HCT116 (cell line): ENCODE measurements at regions not wholly inside any gene's neighbourhood (a gene's known extent, or its start where the extent isn't known, plus 50 kb on each side); places are given as distances from the start of the nearest gene placed in this dataset.

Experiments used
- ATAC-seq: fragments of 200-7000 bp; cut with Tn5 transposase; 2 replicates; pipeline ENCODE4 v1.9.1; 2020; ENCODE audit warnings: mild to moderate bottlenecking, moderate library complexity
- BruUV-seq: library from RNA; stranded (reverse); fragments of 400-500 nt; replicated peaks from 2 replicates; lab custom pipeline; 2021; lab: Mats Ljungman, UMichigan
- CTCF ChIA-PET: fragments of 300-600 bp; sonication (Branson Sonifier 250); formaldehyde crosslinking; loops from one replicate; lab custom pipeline; 2021; ENCODE audit warnings: antibody characterized with exemption; lab: Charles Lee
- POLR2A ChIA-PET: fragments of 300-600, 350-600 bp; sonication (Branson Sonifier 250); formaldehyde crosslinking; loops from one replicate; lab custom pipeline; 2021; ENCODE audit warnings: antibody characterized with exemption; lab: Charles Lee
- RAD21 ChIA-PET, 2 experiments: fragments of 300-600 bp; sonication (Branson Sonifier 250); formaldehyde crosslinking; loops; one replicate each; lab custom pipeline; 2023; ENCODE audit warnings: low total read pairs in 2 of 2; ENCODE audit not compliant: uncharacterized antibody in 2 of 2, unreplicated experiment in 2 of 2, low non-redundant PET in 1 of 2; lab: Charles Lee
- DNase-seq: peaks from one replicate; pipeline ENCODE4 v3.0.0-alpha.2; 2010; ENCODE audit warnings: low read depth, low spot score
- H2AFZ ChIP-seq: fragments of 200-600 bp; shearing (Covaris generic), sonication (generic); 2 replicates; pipeline ENCODE4 v1.6.1; 2017; ENCODE audit warnings: low read depth, mixed run types, mixed read lengths, antibody characterized with exemption, low read length; ENCODE audit not compliant: poor library complexity, severe bottlenecking
- H3K27ac ChIP-seq: 2 replicates; pipeline ENCODE4 v1.5.1; 2012; ENCODE audit warnings: low read depth, low read length
- H3K27me3 ChIP-seq: fragments of 200-600 bp; sonication (generic); 2 replicates; pipeline ENCODE4 v1.6.1; 2016; ENCODE audit warnings: mixed run types, low read length, mixed read lengths; ENCODE audit not compliant: insufficient read depth
- H3K36me3 ChIP-seq, 2 experiments: fragments of 200-500 bp in 1 of 2; fragments of 200-600 bp in 1 of 2; sonication (Bioruptor generic) in 1 of 2; sonication (generic) in 1 of 2; 2 replicates each; pipeline versions ENCODE4 v1.5.1 to v1.6.1; 2014 to 2016; ENCODE audit warnings: low read length in 2 of 2, inconsistent platforms in 1 of 2, mixed read lengths in 1 of 2, mixed run types in 1 of 2; ENCODE audit not compliant: insufficient read depth in 2 of 2, control insufficient read depth in 1 of 2
- H3K4me1 ChIP-seq, 2 experiments: fragments of 200-600 bp in 1 of 2; sonication (generic) in 1 of 2; 2 replicates each; pipeline versions ENCODE4 v1.5.1 to v1.6.1; 2012 to 2017; ENCODE audit warnings: low read length in 2 of 2, inconsistent platforms in 1 of 2, mild to moderate bottlenecking in 1 of 2, mixed read lengths in 1 of 2, mixed run types in 1 of 2, moderate library complexity in 1 of 2; ENCODE audit not compliant: insufficient read depth in 2 of 2, control insufficient read depth in 1 of 2
- H3K4me2 ChIP-seq: fragments of 200-600 bp; sonication (generic); 2 replicates; pipeline ENCODE4 v1.6.1; 2017; ENCODE audit warnings: mixed run types, low read length, mixed read lengths
- H3K4me3 ChIP-seq, 2 experiments: fragments of 200-600 bp in 1 of 2; sonication (generic) in 1 of 2; replicated peaks in 1 of 2; 2 replicates each; pipeline ENCODE4 v1.5.1; 2011 to 2016; ENCODE audit warnings: low read length in 2 of 2, control low read depth in 1 of 2, low read depth in 1 of 2, mild to moderate bottlenecking in 1 of 2, mixed read lengths in 1 of 2, mixed run types in 1 of 2
- H3K79me2 ChIP-seq: fragments of 200-600 bp; sonication (generic); 2 replicates; pipeline ENCODE4 v1.6.1; 2017; ENCODE audit warnings: mild to moderate bottlenecking, mixed run types, low read length, moderate library complexity, mixed read lengths; ENCODE audit not compliant: insufficient read depth
- H3K9ac ChIP-seq: fragments of 200-600 bp; sonication (generic); 2 replicates; pipeline ENCODE4 v1.6.1; 2016; ENCODE audit warnings: low read length, mixed read lengths
- H3K9me2 ChIP-seq: fragments of 200-600 bp; sonication (generic), shearing (Covaris generic); 2 replicates; pipeline ENCODE4 v1.6.1; 2017; ENCODE audit warnings: mixed run types, mild to moderate bottlenecking, moderate library complexity; ENCODE audit not compliant: insufficient read depth
- H3K9me3 ChIP-seq, 2 experiments: fragments of 200-500 bp in 1 of 2; fragments of 200-600 bp in 1 of 2; sonication (Bioruptor generic) in 1 of 2; sonication (generic) in 1 of 2; 2 replicates each; pipeline ENCODE4 v1.6.1; 2014 to 2017; ENCODE audit warnings: low read length in 2 of 2, mixed read lengths in 2 of 2, inconsistent platforms in 1 of 2, low read depth in 1 of 2, mild to moderate bottlenecking in 1 of 2, mixed run types in 1 of 2, moderate library complexity in 1 of 2; ENCODE audit not compliant: control insufficient read depth in 1 of 2, insufficient read depth in 1 of 2
- H4K20me1 ChIP-seq: fragments of 200-600 bp; sonication (generic), shearing (Covaris generic); 2 replicates; pipeline ENCODE4 v1.6.1; 2017; ENCODE audit warnings: mixed run types, mild to moderate bottlenecking, moderate library complexity; ENCODE audit not compliant: insufficient read depth
- CBX3 ChIP-seq: IDR thresholded peaks from 2 replicates; pipeline ENCODE4 v1.6.1; 2012; ENCODE audit warnings: low read depth
- CEBPB ChIP-seq: IDR thresholded peaks from 2 replicates; pipeline ENCODE4 v1.6.1; 2012; ENCODE audit warnings: low read depth
- EGR1 ChIP-seq: IDR thresholded peaks from 2 replicates; pipeline ENCODE4 v1.6.1; 2012; ENCODE audit warnings: low read depth
- EZH2 ChIP-seq: fragments of 200-600 bp; sonication (generic); IDR thresholded peaks from 2 replicates; pipeline ENCODE4 v1.6.1; 2017; ENCODE audit warnings: antibody characterized with exemption, mixed run types
- EZH2phosphoT487 ChIP-seq: fragments of 200-600 bp; IDR thresholded peaks from 2 replicates; pipeline ENCODE4 v1.6.1; 2018; ENCODE audit warnings: antibody characterized with exemption, borderline replicate concordance
- FOSL1 ChIP-seq: IDR thresholded peaks from 2 replicates; pipeline ENCODE4 v1.6.1; 2012; ENCODE audit warnings: low read depth
- JUND ChIP-seq: IDR thresholded peaks from 2 replicates; pipeline ENCODE4 v1.6.1; 2012
- POLR2A ChIP-seq: IDR thresholded peaks from 2 replicates; pipeline ENCODE4 v1.7.0; 2011; ENCODE audit warnings: borderline replicate concordance; ENCODE audit not compliant: insufficient read depth, insufficient read length; ENCODE audit errors: extremely low read depth
- REST ChIP-seq: IDR thresholded peaks from 2 replicates; pipeline ENCODE4 v1.6.1; 2012; ENCODE audit warnings: low read depth
- SIN3A ChIP-seq: IDR thresholded peaks from 2 replicates; pipeline ENCODE4 v1.6.1; 2012; ENCODE audit warnings: low read depth
- SP1 ChIP-seq: IDR thresholded peaks from 2 replicates; pipeline ENCODE4 v1.6.1; 2012; ENCODE audit warnings: low read depth
- SRF ChIP-seq: IDR thresholded peaks from 2 replicates; pipeline ENCODE4 v1.6.1; 2012; ENCODE audit warnings: low read depth
- TCF7L2 ChIP-seq: IDR thresholded peaks from 2 replicates; pipeline ENCODE4 v1.7.0; 2011; ENCODE audit warnings: borderline replicate concordance, inconsistent platforms; ENCODE audit not compliant: insufficient read depth, insufficient read length; ENCODE audit errors: extremely low read depth
- ZFX ChIP-seq: fragments of 450-650 bp; IDR thresholded peaks from 2 replicates; pipeline ENCODE4 v1.6.1; 2017
- ZNF274 ChIP-seq: fragments of 200-500 bp; sonication (Bioruptor generic); IDR thresholded peaks from 2 replicates; pipeline ENCODE4 v1.6.1; 2014; ENCODE audit warnings: mild to moderate bottlenecking, low read depth, low read length, inconsistent platforms
- intact Hi-C: fragments of 100-400 bp; cut with micrococcal nuclease; formaldehyde crosslinking; loops from 2 replicates; pipeline ENCODE4 v1.10.0; 2022
- TF ChIP-seq, protein P1 (sequence below): IDR thresholded peaks from 2 replicates; pipeline ENCODE4 v1.6.1; 2011; ENCODE audit warnings: mild to moderate bottlenecking, low read length, moderate library complexity; ENCODE audit not compliant: insufficient replicate concordance; ENCODE audit errors: extremely low read depth

DNA sequence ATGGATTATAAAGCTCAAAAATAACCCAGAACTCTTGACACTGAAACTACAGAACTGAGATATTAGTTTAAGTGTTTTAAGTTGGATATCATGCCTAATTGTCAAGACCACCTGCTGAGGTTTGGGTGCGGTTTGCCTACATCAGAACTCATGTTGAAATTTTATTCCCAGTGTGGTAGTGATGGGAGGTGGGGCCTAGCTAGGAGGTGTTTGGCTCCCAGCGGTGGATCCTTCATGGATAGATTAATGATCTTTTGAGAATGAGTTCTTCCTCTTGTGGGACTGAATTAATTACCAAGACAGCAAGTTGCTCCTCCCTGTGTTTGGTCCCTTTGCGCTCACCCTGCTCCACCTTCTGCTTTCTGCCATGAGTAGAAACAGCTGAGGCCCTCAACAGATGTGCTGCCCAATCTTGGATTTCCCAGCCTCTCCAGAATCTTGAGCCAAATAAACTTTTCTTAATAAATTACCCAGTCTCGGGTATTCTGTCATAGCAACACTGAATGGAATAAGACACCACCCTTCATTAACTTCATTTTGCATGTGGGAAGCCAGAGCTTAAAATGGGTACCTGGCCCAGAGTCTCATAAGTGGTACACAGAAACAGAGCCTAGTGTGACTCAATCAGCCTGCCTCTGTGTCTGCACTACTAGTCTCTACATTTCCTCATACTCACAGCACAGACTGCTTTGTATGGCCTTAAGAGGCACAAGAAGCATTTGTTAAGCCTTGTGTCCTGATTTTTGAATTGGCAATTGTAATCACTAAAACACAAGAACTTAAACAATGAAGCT lies 158.4 kb downstream of the IBTK start:
- no peaks in the 10 kb centered on the region for H4K20me1 ChIP-seq
- no peak overlapping the region for H3K4me3 ChIP-seq
- ChIA-PET CTCF (no interaction called here), POLR2A (no interaction called here), RAD21 (no interaction called here)
- ATAC-seq, result no peak
- no peak overlapping the region for H3K27ac ChIP-seq
- H3K79me2 ChIP-seq, result no peaks in the 10 kb centered on the region
- no peaks in the 10 kb centered on the region for H3K27me3 ChIP-seq
- H3K4me1 ChIP-seq, result no peaks in the 10 kb centered on the region
- H2AFZ ChIP-seq, result no peak overlapping the region
- no peaks in the 10 kb centered on the region for H3K9me3 ChIP-seq
- no peak overlapping the region for H3K9ac ChIP-seq
- H3K36me3 ChIP-seq, result no peaks in the 10 kb centered on the region
- intact Hi-C loops, result no loop called here
- DNase-seq, result no peak
- H3K4me2 ChIP-seq, result no peak overlapping the region
- BruUV-seq, result no TSS peak
- H3K9me2 ChIP-seq, result no peaks in the 10 kb centered on the region
- TF ChIP-seq CEBPB (no peak), JUND (no peak), TCF7L2 (no peak)
- TF ChIP-seq, all 23 proteins: peak for 0

- Histone ChIP-seq H3K79me2 (no peaks in the 10 kb centered on the region), H3K9ac (no peak overlapping the region), H3K4me3 (no peak overlapping the region), H3K9me3 (no peaks in the 10 kb centered on the region), H4K20me1 (no peaks in the 10 kb centered on the region), H3K36me3 (no peaks in the 10 kb centered on the region), H2AFZ (no peak overlapping the region), H3K9me2 (no peaks in the 10 kb centered on the region), H3K27ac (no peak overlapping the region), H3K27me3 (no peaks in the 10 kb centered on the region), H3K4me1 (no peaks in the 10 kb centered on the region), H3K4me2 (no peak overlapping the region)
- ChIA-PET CTCF (no interaction called here), POLR2A (no interaction called here), RAD21 (no interaction called here)
- no TSS peak for BruUV-seq
- ATAC-seq (no peak), DNase-seq (no peak)
- intact Hi-C loops, result no loop called here
- TF ChIP-seq SIN3A (no peak), CEBPB (no peak), SP1 (no peak), JUND (no peak), POLR2A (no peak), REST (no peak), FOSL1 (no peak), CBX3 (no peak), ZFX (no peak), ZNF274 (no peak), EZH2phosphoT487 (no peak), EGR1 (no peak), EZH2 (no peak), SRF (no peak)
- TF ChIP-seq, protein P1, sequence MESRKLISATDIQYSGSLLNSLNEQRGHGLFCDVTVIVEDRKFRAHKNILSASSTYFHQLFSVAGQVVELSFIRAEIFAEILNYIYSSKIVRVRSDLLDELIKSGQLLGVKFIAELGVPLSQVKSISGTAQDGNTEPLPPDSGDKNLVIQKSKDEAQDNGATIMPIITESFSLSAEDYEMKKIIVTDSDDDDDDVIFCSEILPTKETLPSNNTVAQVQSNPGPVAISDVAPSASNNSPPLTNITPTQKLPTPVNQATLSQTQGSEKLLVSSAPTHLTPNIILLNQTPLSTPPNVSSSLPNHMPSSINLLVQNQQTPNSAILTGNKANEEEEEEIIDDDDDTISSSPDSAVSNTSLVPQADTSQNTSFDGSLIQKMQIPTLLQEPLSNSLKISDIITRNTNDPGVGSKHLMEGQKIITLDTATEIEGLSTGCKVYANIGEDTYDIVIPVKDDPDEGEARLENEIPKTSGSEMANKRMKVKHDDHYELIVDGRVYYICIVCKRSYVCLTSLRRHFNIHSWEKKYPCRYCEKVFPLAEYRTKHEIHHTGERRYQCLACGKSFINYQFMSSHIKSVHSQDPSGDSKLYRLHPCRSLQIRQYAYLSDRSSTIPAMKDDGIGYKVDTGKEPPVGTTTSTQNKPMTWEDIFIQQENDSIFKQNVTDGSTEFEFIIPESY, result no peak
These were observed 160.6 kb downstream of the IBTK start for GRCh38 chr6:82086944-82087343.
